GM19438 (cell line): ENCODE measurements at regions not wholly inside any gene's neighbourhood (a gene's known extent, or its start where the extent isn't known, plus 50 kb on each side); places are given as distances from the start of the nearest gene placed in this dataset.

Experiments used
- ATAC-seq: cut with Tn5 transposase; IDR thresholded peaks from one replicate; pipeline ENCODE4 v1.9.1; 2021; ENCODE audit warnings: low read depth; ENCODE audit not compliant: unreplicated experiment

DNA sequence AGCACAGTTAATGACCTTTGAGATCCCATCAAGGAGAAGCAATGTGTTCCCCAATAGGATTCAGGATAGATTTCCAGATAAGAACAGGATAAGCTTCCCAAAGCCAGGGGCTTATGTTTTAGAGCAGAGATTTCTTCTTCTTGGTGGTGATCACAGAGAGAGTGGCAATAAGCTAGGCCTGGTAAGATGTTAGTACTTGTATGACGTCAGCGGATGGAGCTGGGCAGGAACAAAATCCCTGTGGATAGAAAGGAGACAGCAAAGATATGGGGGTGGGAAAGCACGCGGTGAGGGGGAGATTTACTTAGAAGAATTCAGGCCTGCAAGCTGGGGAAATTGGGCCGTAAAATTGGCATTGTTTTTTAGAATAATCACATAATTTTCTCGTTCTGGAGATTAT lies 323.0 kb downstream of the MTX2 start:
- no peak for ATAC-seq

DNA sequence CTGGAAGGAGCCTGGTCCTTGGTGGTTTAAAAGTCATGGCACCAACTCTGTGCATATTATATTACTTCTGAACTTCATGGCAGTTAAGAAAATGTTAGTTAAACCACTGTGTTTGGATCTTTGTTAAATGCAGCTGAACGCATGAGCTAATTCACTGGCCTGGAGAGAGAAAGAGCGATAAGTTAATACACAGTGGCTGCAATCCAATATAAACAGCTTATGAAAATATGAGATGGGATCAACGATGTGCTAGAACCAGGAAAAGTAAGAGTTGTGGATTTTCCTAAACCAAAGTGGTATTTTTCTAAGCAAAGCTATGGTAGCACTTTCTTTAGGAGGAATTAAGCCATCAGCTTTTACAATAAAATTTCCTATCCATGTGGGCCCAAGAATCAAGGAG lies 326.7 kb downstream of the MTX2 start:
- no peak for ATAC-seq

DNA sequence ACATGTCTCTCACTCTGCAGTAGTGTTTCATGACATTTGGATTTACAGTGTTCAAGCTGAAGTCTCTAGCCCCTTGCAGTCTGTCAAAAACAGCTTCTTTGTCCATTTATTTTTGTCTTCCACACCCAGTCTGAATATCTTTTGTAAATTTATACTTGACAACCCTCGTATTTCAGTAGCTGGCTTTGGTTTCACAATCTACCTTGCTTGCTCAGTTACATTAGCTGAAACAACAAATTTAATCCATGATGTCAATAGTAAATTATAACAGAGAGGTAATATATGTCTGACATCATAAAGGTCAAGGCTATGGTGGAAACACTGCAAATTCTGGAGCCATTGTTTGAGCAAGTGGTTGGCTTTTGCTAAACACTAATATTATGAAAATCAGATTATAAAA lies 328.7 kb downstream of the MTX2 start:
- ATAC-seq, result no peak

DNA sequence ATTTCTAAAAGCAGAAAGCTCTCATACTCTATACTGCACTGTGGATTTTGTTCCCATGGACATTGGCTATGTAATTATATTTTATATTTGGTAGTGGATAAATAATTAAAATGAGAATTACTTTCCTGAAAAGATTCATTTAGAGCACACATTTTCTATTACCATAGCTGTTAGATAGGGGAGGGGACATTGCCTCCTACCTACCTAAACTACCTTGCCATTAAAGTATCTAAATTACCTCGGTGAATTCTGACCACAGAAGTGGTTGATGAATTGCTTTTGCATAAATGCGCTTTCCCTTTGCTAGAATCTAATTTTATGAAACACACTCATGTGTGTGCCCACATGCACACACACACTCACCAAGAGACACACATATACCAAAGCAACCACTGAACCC lies 329.1 kb downstream of the MTX2 start:
- ATAC-seq, result no peak

DNA sequence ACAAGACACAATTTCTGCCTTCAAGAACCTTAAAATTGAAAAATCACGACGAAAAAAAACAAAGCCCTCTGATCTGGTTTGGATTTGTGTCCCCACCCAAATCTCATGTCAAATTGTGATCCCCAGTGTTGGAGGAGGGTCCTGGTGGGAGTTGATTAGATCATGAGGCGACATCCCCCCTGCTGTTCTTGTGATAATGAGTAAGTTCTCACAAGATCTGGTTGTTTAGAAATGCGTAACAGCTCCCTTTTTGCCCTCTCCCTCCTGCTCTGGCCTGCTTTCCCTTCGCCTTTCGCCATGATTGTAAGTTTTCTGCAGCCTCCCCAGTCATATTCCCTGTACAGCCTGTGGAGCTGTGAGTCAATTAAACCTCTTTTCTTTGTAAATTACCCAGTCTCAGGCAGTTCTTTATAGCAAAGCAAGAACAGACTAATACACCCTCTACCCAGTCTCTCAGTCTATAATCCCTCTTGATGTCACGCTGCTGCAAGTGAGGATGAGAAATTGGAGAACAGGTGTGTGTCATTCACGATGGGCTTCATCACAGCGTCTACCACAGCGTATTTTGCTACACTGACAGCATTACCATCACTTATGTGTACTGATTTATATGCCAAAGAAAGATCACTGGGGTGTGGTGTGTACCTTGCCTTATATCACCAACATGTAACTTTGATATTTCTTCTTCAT lies 330.7 kb downstream of the MTX2 start:
- no peak for ATAC-seq

DNA sequence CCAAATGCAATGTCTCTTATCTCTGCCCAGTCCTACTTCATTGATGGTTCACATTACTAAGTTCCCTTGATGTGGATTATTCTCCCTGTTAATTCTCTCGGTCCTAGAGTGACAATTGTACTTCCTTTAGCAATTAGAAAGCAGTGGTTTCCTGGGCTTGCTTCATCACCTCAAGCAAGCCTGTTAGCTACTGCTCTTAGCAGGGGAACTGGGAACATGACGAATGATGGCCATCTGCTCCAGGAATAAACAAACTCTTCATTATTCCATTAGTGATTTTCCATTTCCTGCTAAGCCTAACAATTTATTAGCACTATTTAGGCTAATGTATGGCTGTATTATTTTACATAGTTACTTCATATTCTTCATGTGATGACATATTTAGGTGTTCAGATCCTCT lies 331.8 kb downstream of the MTX2 start:
- ATAC-seq, result no peak

DNA sequence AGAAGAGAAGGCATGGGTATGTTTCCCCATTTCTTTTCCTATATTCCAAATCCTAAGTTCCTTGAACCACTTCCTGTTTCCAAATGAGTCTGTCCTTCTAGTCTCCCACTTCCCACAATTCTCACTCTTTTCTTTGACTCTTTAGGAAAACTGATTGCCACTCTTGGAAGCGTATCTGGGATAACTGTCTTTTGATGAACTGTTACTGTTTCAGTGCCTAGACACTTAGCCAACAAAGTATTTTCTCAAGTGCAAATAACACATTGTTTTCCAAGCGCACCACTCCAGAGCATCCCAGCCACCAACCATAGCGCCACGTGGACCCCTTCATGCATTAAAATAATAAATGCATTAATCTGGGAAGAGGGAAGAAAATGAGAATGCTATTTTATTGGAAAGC lies 342.8 kb downstream of the MTX2 start:
- ATAC-seq, result no peak

DNA sequence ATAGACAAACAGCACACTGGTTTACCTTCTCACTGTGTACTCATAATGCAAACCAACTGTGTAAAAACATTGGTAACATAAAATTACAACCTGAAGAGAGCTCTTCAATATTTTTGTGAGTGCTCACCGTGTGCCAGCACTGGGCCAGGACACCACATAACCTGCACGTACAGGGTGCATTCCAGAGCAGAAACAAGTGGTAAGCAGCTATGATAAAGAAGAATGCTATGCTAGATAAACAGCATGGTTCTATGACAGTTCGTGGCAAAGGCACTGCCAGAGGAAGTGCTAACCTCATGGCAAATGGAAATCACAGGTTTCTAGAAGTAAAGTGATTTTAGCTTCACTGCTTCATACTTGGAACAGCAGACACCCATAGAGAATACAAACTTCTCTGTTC lies 343.5 kb downstream of the MTX2 start:
- ATAC-seq, result no peak

DNA sequence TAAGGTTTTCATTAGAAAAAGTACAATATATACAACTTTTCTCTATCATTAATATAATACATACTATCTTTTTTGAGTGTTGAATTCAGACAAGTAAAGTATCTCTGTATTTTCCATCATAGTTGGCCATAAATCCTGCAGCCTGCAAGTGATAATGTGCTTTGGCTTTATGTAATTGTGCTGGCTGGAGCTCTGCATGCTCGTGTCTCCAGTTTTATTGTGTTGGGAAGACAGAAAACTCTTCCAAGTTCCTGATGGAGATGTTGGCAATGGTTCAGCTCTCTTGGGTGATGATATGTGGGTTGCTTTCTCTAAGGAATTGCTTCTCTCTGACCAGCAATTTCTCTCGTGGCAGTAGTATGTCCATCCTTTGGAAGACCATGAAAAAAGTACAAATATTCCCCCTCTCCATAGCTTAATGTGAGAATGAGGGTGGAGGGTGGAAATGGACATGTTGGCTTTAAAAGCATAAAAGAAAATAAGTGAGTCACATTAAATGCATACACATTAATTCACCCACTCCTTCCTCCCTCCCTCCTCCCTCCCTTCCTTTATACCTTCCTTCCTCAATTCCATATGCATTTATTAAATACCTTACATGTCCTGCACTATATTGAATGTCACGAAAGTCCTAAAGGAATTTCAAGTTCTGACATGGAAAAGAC lies 344.2 kb downstream of the MTX2 start:
- ATAC-seq, result no peak

DNA sequence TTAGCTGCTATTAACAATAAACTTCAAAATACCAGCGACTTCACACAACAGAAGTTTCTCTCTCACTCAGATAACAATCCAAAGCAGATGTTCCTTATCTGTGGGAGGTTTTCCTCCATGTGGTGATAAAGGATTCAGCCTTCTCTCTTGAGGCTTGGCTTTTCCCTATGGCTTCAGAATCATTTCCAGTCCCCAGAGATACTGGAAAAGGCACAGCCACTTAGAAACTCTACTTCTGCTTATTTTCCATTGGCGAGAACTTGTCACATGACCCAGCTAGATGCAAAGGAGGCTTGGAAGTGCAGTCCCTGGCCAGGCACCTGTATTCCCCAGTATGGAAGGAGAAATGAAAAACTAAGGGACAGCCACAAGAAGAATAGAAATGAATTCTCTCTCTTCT lies 344.8 kb downstream of the MTX2 start:
- ATAC-seq, result no peak

DNA sequence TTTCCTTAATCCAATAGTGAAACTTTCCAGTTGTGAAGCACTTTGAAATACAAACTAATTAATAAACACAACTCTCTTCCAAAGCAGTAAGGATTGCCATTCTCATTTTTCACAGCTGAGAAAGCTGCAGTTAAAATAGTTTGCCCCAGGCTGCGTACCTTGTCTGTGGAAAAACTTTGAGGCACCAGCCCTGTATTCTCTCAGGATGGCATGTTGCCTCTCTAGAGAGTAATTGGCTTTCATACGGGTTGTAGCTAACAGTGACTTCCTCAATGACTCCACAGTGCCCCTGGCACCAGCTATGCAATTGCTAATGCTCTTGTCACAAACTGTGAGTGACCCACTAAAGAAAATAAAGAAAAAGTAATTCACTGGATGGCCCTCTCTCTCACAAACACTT lies 345.7 kb downstream of the MTX2 start:
- ATAC-seq, result no peak

DNA sequence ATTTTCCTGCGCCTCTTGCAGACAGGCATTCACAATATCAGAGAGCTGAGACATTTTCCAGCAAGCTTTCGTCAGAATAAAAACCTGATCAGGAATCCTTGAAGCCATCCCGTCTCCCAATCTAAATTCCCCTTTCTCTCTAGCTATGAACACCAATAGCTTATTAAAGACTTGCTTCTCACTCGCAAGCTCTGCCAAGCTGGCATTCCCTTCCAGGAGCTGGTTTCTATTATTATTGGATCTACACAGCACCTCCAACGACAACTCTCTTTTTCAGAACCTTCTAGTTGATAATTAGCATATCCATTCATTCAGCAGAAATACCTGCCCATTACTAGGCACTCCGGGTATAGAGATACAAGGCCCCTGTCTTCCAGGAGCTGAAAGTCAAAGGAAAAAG lies 350.3 kb downstream of the MTX2 start:
- ATAC-seq, result no peak

DNA sequence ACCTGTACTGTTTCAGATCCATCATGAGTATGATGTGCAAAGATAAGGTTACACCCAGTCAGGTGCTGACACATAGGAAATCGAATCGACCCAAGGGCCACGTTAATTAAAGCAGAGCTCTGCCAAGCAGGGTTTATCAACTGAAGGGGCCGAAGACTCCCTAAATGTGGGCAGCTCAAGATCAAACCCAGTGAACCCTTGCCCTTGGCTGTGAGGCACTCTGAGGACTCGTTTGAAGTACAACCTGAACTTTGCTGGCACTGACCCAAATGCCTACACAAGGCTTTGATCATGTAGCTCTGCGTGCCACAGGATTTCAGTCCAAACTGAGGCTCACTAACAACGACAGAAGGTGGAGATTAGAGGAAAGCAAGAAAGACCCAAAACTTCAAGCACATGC lies 352.1 kb downstream of the MTX2 start:
- ATAC-seq, result no peak

DNA sequence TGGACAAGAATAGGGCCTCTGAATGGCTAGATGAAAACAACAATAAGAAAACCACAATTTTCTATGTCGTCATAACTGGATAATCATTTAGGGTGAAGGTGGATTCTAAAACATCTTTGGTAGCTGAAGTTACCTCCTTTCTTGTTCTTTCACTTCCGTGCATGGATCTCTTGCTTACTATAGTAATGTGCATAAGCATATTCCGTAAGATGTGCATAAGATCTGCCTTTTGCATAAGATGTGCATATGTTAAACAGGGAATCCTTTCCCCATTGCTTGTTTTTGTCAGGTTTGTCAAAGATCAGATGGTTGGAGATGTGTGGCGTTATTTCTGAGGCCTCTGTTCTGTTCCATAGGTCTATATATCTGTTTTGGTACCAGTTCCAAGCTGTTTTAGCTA lies 353.6 kb downstream of the MTX2 start:
- ATAC-seq, result no peak

DNA sequence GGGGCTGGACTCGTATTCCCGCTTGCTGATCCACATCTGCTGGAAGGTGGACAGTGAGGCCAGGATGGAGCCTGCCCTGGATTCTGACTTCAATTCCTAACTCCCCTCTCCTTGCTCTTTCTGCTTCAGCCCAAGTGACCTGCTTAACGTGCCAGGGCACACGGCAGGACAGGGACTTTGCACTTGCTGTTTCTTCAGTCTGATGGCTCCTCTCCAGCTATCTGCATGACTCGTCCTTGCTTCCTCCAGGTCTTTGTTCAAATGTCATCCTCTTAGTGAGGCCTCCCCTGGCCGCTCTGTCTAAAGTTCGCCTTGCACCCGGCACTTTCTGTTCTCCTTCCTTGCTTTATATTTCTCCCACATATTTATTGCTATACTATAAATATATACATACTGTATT lies 357.6 kb downstream of the MTX2 start:
- no peak for ATAC-seq

DNA sequence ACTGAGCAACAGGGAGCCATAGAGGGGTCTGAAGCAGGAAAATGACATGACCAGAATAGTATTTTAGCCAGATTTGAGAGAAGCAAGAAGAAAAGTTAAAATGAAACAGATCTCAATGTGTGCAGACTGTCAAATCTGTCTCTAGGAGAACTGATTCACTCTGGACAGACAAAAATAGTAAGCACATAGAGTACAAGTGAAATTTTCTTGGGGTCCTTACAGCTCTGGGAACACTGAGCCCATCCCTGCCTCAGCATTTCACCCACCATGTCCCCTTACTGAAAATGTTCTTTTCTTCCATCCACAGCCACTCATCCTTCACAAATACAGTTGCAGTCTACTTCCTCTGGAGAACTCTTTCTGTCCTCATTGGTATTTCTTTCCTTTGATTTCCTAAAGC lies 359.2 kb downstream of the MTX2 start:
- ATAC-seq, result no peak

DNA sequence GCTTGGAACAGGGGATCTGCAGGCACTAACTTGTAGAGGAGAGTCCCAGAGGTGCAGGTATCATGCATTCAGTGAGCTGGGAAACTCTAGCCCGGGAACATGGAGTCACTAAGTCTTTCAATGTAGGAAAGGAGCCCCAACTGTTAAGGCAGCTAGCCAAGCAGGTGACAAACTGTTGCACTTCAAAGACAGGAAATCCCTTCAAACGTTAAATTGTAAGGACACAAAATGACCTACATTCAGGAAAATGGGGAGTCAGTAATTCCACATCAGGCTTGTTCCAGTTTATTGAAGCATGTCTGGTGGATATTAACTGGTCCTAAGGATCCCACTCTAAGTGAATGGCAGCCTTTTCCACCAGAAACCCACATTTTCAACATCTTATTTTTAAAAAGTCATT lies 364.5 kb downstream of the MTX2 start:
- no peak for ATAC-seq

DNA sequence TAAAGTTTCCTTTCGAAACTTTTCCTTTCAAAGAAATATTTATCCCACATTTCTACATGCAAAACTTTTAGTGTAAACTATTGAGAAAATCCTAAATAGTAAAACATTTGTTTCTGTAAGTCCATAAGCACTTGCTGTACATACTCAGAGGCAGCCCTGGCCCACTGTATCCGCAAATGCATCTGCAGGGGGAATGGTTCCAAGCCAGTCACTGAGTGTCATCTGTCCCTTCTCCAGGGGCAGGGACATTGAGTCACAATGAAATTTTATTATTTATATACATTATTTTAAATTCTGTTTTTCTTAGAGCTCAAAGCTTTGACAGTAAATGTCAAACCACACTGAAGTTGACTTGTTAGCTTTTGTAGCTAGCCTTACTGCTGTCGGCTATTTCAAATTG lies 367.2 kb downstream of the MTX2 start:
- no peak for ATAC-seq

DNA sequence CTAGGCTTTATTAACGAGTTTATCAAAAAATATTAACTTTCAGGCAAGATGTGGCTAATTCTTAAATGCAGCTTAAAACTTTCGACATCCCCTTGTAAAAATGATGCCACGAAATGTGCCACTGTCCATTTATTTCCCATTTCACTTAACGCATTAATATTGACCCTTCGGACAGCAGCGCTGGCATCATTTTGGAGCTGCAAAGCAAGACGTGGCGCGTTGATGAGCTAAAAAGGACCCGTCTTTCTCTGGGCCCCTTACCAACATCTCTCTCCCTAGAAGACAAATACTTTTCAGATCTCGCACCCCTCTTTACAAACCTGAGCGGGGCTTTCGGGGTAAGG lies 367.9 kb downstream of the MTX2 start:
- ATAC-seq, result no peak

DNA sequence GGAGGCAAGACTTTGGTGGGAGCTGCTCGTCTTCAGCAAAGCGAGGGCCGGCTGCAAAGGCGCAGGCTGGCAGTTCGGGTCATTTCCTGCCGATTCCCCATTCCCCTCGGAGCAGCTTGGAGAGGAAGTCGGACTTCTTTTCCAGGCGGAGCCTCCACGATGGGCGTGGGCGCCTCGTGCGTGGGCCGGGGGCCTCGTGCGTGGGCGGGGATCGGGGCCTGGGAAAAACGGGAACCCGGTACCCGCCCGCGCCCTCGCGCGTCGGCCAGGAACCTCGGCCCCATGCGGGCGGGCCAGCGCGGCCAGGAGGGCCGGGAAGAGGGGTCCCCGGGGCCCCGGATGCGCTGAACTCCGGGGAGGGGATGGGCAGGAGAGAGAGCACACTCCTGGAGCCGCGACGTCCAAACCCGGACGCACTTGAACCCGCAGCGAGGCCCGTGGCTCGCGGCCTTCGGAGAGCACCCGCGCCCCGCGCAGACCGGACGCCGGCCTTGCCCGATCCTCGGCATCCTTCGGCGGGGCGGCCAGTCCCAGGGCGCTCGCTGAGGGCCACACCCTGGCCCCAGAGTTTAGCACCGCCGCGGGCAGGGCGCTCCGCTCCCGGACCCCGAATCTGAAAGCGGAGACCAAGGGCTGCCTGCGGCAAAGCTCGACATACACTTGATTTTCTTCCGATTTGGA lies 368.4 kb downstream of the MTX2 start:
- peak; percentile 32 for ATAC-seq

DNA sequence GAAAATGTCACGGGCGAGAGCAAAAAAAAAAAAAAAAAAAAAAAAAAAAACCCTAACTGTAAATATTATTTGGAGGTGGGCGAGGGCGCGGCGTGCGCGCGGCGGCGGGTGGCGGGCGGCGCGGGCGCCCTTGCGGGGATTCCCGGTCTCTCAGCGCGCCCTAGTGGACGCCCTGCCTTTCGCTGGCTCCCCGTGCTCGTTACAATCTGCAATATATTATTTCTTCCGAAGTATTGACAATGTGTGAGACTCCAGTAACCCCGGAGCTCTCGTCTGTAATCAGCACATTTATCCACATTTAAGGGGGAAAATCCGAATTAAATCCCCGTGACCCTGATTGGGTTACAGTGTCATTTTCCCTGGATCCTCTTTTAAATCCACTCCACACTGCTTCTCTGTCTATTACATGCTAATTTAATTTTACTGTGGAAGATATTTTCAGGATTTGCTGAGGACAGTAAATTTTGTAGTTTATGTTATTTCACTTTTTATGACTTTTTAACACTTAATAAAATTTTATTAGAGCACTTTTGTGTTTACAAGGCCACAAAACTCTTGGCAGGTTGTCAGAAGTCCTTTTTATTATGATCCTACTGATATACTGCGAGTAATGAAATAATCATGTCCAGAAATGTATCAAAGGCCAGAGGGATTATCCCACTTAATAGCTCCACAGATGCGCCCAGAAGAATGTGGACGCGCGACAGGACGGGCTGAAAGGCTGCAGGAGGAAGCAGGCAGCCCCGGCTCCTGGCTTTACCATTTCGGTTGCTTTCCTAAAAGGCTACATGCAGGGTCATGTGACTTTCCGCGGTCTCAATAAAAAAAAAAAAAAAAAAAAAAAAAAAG lies 369.1 kb downstream of the MTX2 start:
- peak; percentile 79 for ATAC-seq
